DOHH2 (cell line): ENCODE measurements at regions not wholly inside any gene's neighbourhood (a gene's known extent, or its start where the extent isn't known, plus 50 kb on each side); places are given as distances from the start of the nearest gene placed in this dataset.

Experiments used
- H3F3A ChIP-seq: fragments of 200-600 bp; sonication (generic), shearing (Covaris generic); 2 replicates; pipeline ENCODE4 v1.6.0; 2016; ENCODE audit warnings: antibody characterized with exemption, mild to moderate bottlenecking; ENCODE audit not compliant: control insufficient read depth, insufficient read depth
- H3K27ac ChIP-seq: fragments of 200-600 bp; sonication (generic); 2 replicates; pipeline ENCODE4 v1.5.1; 2014; ENCODE audit warnings: low read depth, mild to moderate bottlenecking, low read length, moderate library complexity
- H3K27me3 ChIP-seq: fragments of 200-600 bp; sonication (generic); 2 replicates; pipeline ENCODE4 v1.6.1; 2014; ENCODE audit warnings: mild to moderate bottlenecking, low read length, mixed read lengths; ENCODE audit not compliant: control insufficient read depth
- H3K36me3 ChIP-seq: fragments of 200-600 bp; sonication (generic); 2 replicates; pipeline ENCODE4 v1.6.1; 2014; ENCODE audit warnings: mild to moderate bottlenecking, low read length, moderate library complexity, mixed read lengths; ENCODE audit not compliant: control insufficient read depth
- H3K4me1 ChIP-seq: fragments of 200-600 bp; sonication (generic); 2 replicates; pipeline ENCODE4 v1.6.1; 2014; ENCODE audit warnings: mild to moderate bottlenecking, low read length, mixed read lengths; ENCODE audit not compliant: control insufficient read depth
- H3K4me2 ChIP-seq: fragments of 200-600 bp; sonication (generic); 2 replicates; pipeline ENCODE4 v1.6.0; 2014; ENCODE audit warnings: mild to moderate bottlenecking, low read length, moderate library complexity
- H3K4me3 ChIP-seq: fragments of 200-600 bp; sonication (generic); 2 replicates; pipeline ENCODE4 v1.5.1; 2014; ENCODE audit warnings: mild to moderate bottlenecking, low read length, mixed read lengths
- H3K79me2 ChIP-seq: fragments of 200-600 bp; sonication (generic); 2 replicates; pipeline ENCODE4 v1.6.1; 2014; ENCODE audit warnings: mild to moderate bottlenecking, low read length, mixed read lengths; ENCODE audit not compliant: control insufficient read depth
- H3K9me2 ChIP-seq: fragments of 200-600 bp; sonication (generic); replicated peaks from 2 replicates; pipeline ENCODE4 v1.6.1; 2014; ENCODE audit warnings: mild to moderate bottlenecking, low read length, mixed read lengths; ENCODE audit not compliant: control insufficient read depth
- H3K9me3 ChIP-seq: fragments of 200-600 bp; sonication (generic); 2 replicates; pipeline ENCODE4 v1.6.1; 2014; ENCODE audit warnings: antibody characterized with exemption, low read length, mixed read lengths; ENCODE audit not compliant: control insufficient read depth, insufficient read depth
- H4K20me1 ChIP-seq: fragments of 200-600 bp; sonication (generic); 2 replicates; pipeline ENCODE4 v1.6.0; 2014; ENCODE audit warnings: low read depth, mild to moderate bottlenecking, antibody characterized with exemption, low read length, moderate library complexity; ENCODE audit not compliant: control insufficient read depth, insufficient read depth
- EZH2phosphoT487 ChIP-seq: fragments of 200-600 bp; sonication (generic); IDR thresholded peaks from 2 replicates; pipeline ENCODE4 v1.6.1; 2017; ENCODE audit warnings: borderline replicate concordance, mild to moderate bottlenecking, antibody characterized with exemption, low read length, moderate library complexity, mixed read lengths
- TF ChIP-seq, protein P1 (sequence below): fragments of 200-600 bp; sonication (generic); IDR thresholded peaks from one replicate; pipeline ENCODE4 v1.5.1; 2014; ENCODE audit warnings: antibody characterized with exemption, mild to moderate bottlenecking, low read depth, low read length; ENCODE audit not compliant: poor library complexity, severe bottlenecking

- Histone ChIP-seq H3K4me1 (peaks cover 56% of the 10 kb centered on the region), H3K27ac (no peak overlapping the region), H3F3A (no peaks in the 10 kb centered on the region), H3K9me3 (peaks cover 5% of the 10 kb centered on the region; the same call in 1 of the 2 replicates), H3K36me3 (no peaks in the 10 kb centered on the region; the same call in 1 of the 2 replicates), H4K20me1 (no peaks in the 10 kb centered on the region), H3K9me2 (no peaks in the 10 kb centered on the region), H3K79me2 (no peaks in the 10 kb centered on the region), H3K4me2 (no peak overlapping the region), H3K4me3 (no peak overlapping the region), H3K27me3 (no peaks in the 10 kb centered on the region)
- TF ChIP-seq EZH2phosphoT487: no peak
- TF ChIP-seq, protein P1, sequence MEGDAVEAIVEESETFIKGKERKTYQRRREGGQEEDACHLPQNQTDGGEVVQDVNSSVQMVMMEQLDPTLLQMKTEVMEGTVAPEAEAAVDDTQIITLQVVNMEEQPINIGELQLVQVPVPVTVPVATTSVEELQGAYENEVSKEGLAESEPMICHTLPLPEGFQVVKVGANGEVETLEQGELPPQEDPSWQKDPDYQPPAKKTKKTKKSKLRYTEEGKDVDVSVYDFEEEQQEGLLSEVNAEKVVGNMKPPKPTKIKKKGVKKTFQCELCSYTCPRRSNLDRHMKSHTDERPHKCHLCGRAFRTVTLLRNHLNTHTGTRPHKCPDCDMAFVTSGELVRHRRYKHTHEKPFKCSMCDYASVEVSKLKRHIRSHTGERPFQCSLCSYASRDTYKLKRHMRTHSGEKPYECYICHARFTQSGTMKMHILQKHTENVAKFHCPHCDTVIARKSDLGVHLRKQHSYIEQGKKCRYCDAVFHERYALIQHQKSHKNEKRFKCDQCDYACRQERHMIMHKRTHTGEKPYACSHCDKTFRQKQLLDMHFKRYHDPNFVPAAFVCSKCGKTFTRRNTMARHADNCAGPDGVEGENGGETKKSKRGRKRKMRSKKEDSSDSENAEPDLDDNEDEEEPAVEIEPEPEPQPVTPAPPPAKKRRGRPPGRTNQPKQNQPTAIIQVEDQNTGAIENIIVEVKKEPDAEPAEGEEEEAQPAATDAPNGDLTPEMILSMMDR: no peak
Observed at GRCh38 chr2:6789559-6790138, 76.1 kb downstream of the CMPK2 start.

GRCh38 chr2:6791682-6792081 lies 74.0 kb downstream of the CMPK2 start:
- H3K27me3 ChIP-seq: no peaks in the 10 kb centered on the region

DNA sequence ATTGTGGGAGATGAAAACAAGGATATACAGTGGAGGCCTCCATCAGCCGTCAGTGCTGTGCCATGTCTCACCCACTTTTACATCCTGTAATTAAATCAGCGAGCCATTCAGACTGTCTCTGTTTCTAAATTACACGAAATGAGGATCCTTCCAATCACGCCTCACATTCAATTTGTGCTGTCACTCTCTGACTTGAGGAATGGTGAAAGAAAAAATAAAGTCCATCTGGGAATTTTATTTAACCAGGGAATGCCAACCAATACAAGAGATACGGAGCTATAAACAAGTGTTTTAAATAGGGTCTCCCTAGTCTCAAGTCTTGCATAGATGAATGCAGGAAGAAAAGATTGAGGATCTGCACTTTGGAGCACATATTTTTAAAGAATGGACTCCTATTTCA lies 72.8 kb downstream of the CMPK2 start:
- H3K4me3 ChIP-seq: no peak overlapping the region
- no peaks in the 10 kb centered on the region for H4K20me1 ChIP-seq
- H3F3A ChIP-seq: no peaks in the 10 kb centered on the region
- no peaks in the 10 kb centered on the region for H3K9me3 ChIP-seq
- no peak overlapping the region for H3K27ac ChIP-seq
- no peaks in the 10 kb centered on the region for H3K36me3 ChIP-seq
- H3K4me2 ChIP-seq: no peak overlapping the region
- H3K4me1 ChIP-seq: peaks cover 69% of the 10 kb centered on the region
- no peaks in the 10 kb centered on the region for H3K27me3 ChIP-seq
- no peak for TF ChIP-seq EZH2phosphoT487
- no peaks in the 10 kb centered on the region for H3K9me2 ChIP-seq
- no peaks in the 10 kb centered on the region for H3K79me2 ChIP-seq

More at GRCh38 chr2:6791682-6792081, 74.0 kb downstream of the CMPK2 start:
- H3K27ac ChIP-seq: no peak overlapping the region
- TF ChIP-seq, protein P1: peak; percentile 49
- no peak for TF ChIP-seq EZH2phosphoT487
- no peak overlapping the region for H3K4me2 ChIP-seq
- H3F3A ChIP-seq: no peaks in the 10 kb centered on the region
- peaks cover 5% of the 10 kb centered on the region; the same call in 1 of the 2 replicates for H3K9me3 ChIP-seq
- no peaks in the 10 kb centered on the region for H3K36me3 ChIP-seq
- no peaks in the 10 kb centered on the region for H3K79me2 ChIP-seq
- H3K4me1 ChIP-seq: peaks cover 69% of the 10 kb centered on the region
- no peak overlapping the region for H3K4me3 ChIP-seq
- no peaks in the 10 kb centered on the region for H3K9me2 ChIP-seq
- H4K20me1 ChIP-seq: no peaks in the 10 kb centered on the region

GRCh38 chr2:6793371-6793770 lies 72.3 kb downstream of the CMPK2 start:
- no peaks in the 10 kb centered on the region for H3K9me3 ChIP-seq
- TF ChIP-seq EZH2phosphoT487: no peak
- TF ChIP-seq, protein P1: no peak
- H4K20me1 ChIP-seq: no peaks in the 10 kb centered on the region

More at GRCh38 chr2:6793371-6793770, 72.3 kb downstream of the CMPK2 start:
- Histone ChIP-seq H3K27ac (no peak overlapping the region), H3K36me3 (no peaks in the 10 kb centered on the region), H3F3A (no peaks in the 10 kb centered on the region), H3K27me3 (no peaks in the 10 kb centered on the region), H3K4me1 (peaks cover 69% of the 10 kb centered on the region), H3K9me2 (no peaks in the 10 kb centered on the region), H3K4me2 (no peak overlapping the region), H3K4me3 (no peak overlapping the region), H3K79me2 (no peaks in the 10 kb centered on the region)
